ENCODE measurements at regions not wholly inside any gene's neighbourhood (a gene's known extent, or its start where the extent isn't known, plus 50 kb on each side); places are given as distances from the start of the nearest gene placed in this dataset.

DNA sequence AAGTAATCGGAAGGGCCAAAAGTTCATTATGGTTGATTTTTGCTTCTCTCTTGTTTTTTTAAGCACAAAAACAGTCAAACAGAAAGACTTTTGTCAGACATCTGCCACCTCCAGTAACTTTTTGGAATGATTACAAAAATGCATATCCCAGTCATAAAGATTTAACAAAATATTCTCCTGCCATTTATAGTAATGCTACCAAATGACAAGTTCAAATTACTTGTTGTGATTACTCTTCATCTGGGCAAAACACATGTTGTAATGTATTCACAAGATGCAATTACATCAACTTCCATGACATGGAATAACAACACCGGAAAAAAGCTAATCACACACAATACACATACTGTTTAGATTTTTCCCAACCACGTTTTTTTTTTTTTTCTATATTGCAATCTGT, 1017.5 kb upstream of the TENM4 start:
- H3K4me1 Mint-ChIP-seq, result no peaks in the 10 kb centered on the region
- H3K36me3 Mint-ChIP-seq (ENCODE audit: low read depth), result no peaks in the 10 kb centered on the region

GRCh38 chr11:80457823-80458222, 1017.0 kb upstream of the TENM4 start:
- H3K4me1 ChIP-seq (ENCODE audit: control insufficient read depth, insufficient read depth, low read length), result no peaks in the 10 kb centered on the region
- Mint-ChIP-seq H3K9me3 (no peaks in the 10 kb centered on the region), H3K36me3 (ENCODE audit: low read depth) (no peaks in the 10 kb centered on the region), H3K27me3 (ENCODE audit: insufficient read depth) (no peaks in the 10 kb centered on the region), H3K27ac (no peak overlapping the region), H3K4me1 (no peaks in the 10 kb centered on the region), H3K4me3 (no peak overlapping the region)
- H3K36me3 ChIP-seq (ENCODE audit: control insufficient read depth, insufficient read depth, low read length), result no peaks in the 10 kb centered on the region
- no peak overlapping the region for H3K9ac ChIP-seq (ENCODE audit: extremely low read depth, low read length, poor library complexity, severe bottlenecking)
- H3K9me3 ChIP-seq (ENCODE audit: control insufficient read depth, low read length), result no peaks in the 10 kb centered on the region
- no peak overlapping the region for H3K4me3 ChIP-seq (ENCODE audit: low read length)
- H3K27ac ChIP-seq (ENCODE audit: low read depth, low read length), result no peak overlapping the region
- WGBS, 2 experiments (ENCODE audit: insufficient coverage in 1 of 2, insufficient read length in 1 of 2), result 95 to 100% methylated on average over 1 to 2 of the region's 2 CpGs
- no peaks in the 10 kb centered on the region for H3K27me3 ChIP-seq (ENCODE audit: control insufficient read depth, insufficient read depth, low read length, poor library complexity, severe bottlenecking)
- TF ChIP-seq CTCF (conservative IDR thresholded peaks at IDR 0.05), result no peak
- DNase-seq, result no peak

More for the DNA sequence above, 1017.5 kb upstream of the TENM4 start:
- no peaks in the 10 kb centered on the region for H3K9me3 ChIP-seq (ENCODE audit: control insufficient read depth, low read length)
- no peak for DNase-seq
- H3K4me1 ChIP-seq (ENCODE audit: control insufficient read depth, insufficient read depth, low read length), result no peaks in the 10 kb centered on the region
- Mint-ChIP-seq H3K9me3 (no peaks in the 10 kb centered on the region), H3K27ac (no peak overlapping the region), H3K4me3 (no peak overlapping the region), H3K27me3 (ENCODE audit: insufficient read depth) (no peaks in the 10 kb centered on the region)
- H3K36me3 ChIP-seq (ENCODE audit: control insufficient read depth, insufficient read depth, low read length), result no peaks in the 10 kb centered on the region
- no peaks in the 10 kb centered on the region for H3K27me3 ChIP-seq (ENCODE audit: control insufficient read depth, insufficient read depth, low read length, poor library complexity, severe bottlenecking)
- no peak overlapping the region for H3K9ac ChIP-seq (ENCODE audit: extremely low read depth, low read length, poor library complexity, severe bottlenecking)
- H3K4me3 ChIP-seq (ENCODE audit: low read length), result no peak overlapping the region
- H3K27ac ChIP-seq (ENCODE audit: low read depth, low read length), result no peak overlapping the region
- 92 to 93% methylated on average over 3 of the region's 3 CpGs for WGBS, 2 experiments (ENCODE audit: insufficient coverage in 1 of 2, insufficient read length in 1 of 2)
- no peak for TF ChIP-seq CTCF (conservative IDR thresholded peaks at IDR 0.05)

DNA sequence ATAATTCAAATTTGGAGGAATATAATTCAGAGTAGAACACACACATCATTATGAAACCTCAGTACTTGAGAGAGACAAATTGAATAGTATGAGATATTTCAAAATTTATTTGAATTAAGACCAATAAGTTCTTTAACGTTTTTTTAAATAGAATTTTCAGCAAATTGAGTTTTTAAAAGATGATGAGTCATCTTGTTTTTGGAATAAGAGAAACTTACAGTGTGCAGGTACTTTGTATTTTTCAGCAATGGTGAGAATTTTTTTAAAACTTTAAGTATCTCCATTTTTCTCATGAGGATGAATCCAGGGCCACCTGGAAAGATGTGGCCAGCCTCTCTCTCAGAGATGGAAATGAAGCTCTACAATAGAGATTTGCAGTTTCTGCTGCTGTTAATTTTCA, 1015.0 kb upstream of the TENM4 start:
- Mint-ChIP-seq H3K4me1 (no peaks in the 10 kb centered on the region), H3K4me3 (no peak overlapping the region), H3K27ac (no peak overlapping the region), H3K9me3 (no peaks in the 10 kb centered on the region), H3K36me3 (ENCODE audit: low read depth) (no peaks in the 10 kb centered on the region), H3K27me3 (ENCODE audit: insufficient read depth) (no peaks in the 10 kb centered on the region)
- Histone ChIP-seq H3K27me3 (ENCODE audit: control insufficient read depth, insufficient read depth, low read length, poor library complexity, severe bottlenecking) (no peaks in the 10 kb centered on the region), H3K27ac (ENCODE audit: low read depth, low read length) (no peak overlapping the region), H3K36me3 (ENCODE audit: control insufficient read depth, insufficient read depth, low read length) (no peaks in the 10 kb centered on the region), H3K4me1 (ENCODE audit: control insufficient read depth, insufficient read depth, low read length) (no peaks in the 10 kb centered on the region), H3K4me3 (ENCODE audit: low read length) (no peak overlapping the region), H3K9ac (ENCODE audit: extremely low read depth, low read length, poor library complexity, severe bottlenecking) (no peak overlapping the region), H3K9me3 (ENCODE audit: control insufficient read depth, low read length) (no peaks in the 10 kb centered on the region)
- 85% methylated on average over 1 of the region's 1 CpG; no CpG with 5 or more reads in 1 of the 2 experiments for WGBS, 2 experiments (ENCODE audit: insufficient coverage in 1 of 2, insufficient read length in 1 of 2)
- no peak for TF ChIP-seq CTCF (conservative IDR thresholded peaks at IDR 0.05)
- no peak for DNase-seq

Measured in endodermal cell (in vitro differentiated cells).